ENCODE measurements at regions not wholly inside any gene's neighbourhood (a gene's known extent, or its start where the extent isn't known, plus 50 kb on each side); places are given as distances from the start of the nearest gene placed in this dataset.
"Not testable (repeated sequence)": the region's sequence is repeated elsewhere in the genome, so short reads cannot be mapped to it uniquely, and the experiment has no call there.

- no peak for DNase-seq (ENCODE audit: low read depth in 4 of 4, low spot score in 3 of 4)
These were observed 71.6 kb upstream of the ZNF746 start for GRCh38 chr7:149569025-149569725.

- DNase-seq (ENCODE audit: low read depth in 4 of 4, low spot score in 3 of 4): no peak
These were observed 70.6 kb upstream of the ZNF746 start for GRCh38 chr7:149568218-149568617.

GRCh38 chr7:149566103-149566502 lies 68.5 kb upstream of the ZNF746 start:
- DNase-seq (ENCODE audit: low read depth in 4 of 4, low spot score in 3 of 4): no peak

GRCh38 chr7:149565096-149565382 lies 67.4 kb upstream of the ZNF746 start:
- DNase-seq (ENCODE audit: low read depth in 4 of 4, low spot score in 3 of 4): no peak

GRCh38 chr7:149564340-149565095 lies 66.9 kb upstream of the ZNF746 start:
- no peak for DNase-seq (ENCODE audit: low read depth in 4 of 4, low spot score in 3 of 4)

- no peak for DNase-seq (ENCODE audit: low read depth in 4 of 4, low spot score in 3 of 4)
These were observed 65.0 kb upstream of the ZNF746 start for GRCh38 chr7:149562602-149563001.

- DNase-seq (ENCODE audit: low read depth in 4 of 4, low spot score in 3 of 4): no peak
These were observed 63.5 kb upstream of the ZNF746 start for GRCh38 chr7:149561072-149561471.

GRCh38 chr7:149559711-149560110 lies 62.1 kb upstream of the ZNF746 start:
- no peak for DNase-seq (ENCODE audit: low read depth in 4 of 4, low spot score in 3 of 4)

- no peak for DNase-seq (ENCODE audit: low read depth in 4 of 4, low spot score in 3 of 4)
These were observed 60.7 kb upstream of the ZNF746 start for GRCh38 chr7:149558149-149558861.

- not testable (repeated sequence) for DNase-seq (ENCODE audit: low read depth in 4 of 4, low spot score in 3 of 4)
These were observed 58.9 kb upstream of the ZNF746 start for GRCh38 chr7:149556525-149556924.

- not testable (repeated sequence) for DNase-seq (ENCODE audit: low read depth in 4 of 4, low spot score in 3 of 4)
These were observed 57.2 kb upstream of the ZNF746 start for GRCh38 chr7:149554821-149555220.

GRCh38 chr7:149553991-149554390 lies 56.4 kb upstream of the ZNF746 start:
- not testable (repeated sequence) for DNase-seq (ENCODE audit: low read depth in 4 of 4, low spot score in 3 of 4)

GRCh38 chr7:149552799-149553198 lies 55.2 kb upstream of the ZNF746 start:
- no peak for DNase-seq (ENCODE audit: low read depth in 4 of 4, low spot score in 3 of 4)

Measured in left renal pelvis (tissue), 4 donors.